Left kidney (tissue), 1 donor: ENCODE measurements at regions not wholly inside any gene's neighbourhood (a gene's known extent, or its start where the extent isn't known, plus 50 kb on each side); places are given as distances from the start of the nearest gene placed in this dataset.

ENCODE experiments used
- DNase-seq: peaks from one replicate; pipeline ENCODE4 v3.0.0-alpha.2; 2013

DNA sequence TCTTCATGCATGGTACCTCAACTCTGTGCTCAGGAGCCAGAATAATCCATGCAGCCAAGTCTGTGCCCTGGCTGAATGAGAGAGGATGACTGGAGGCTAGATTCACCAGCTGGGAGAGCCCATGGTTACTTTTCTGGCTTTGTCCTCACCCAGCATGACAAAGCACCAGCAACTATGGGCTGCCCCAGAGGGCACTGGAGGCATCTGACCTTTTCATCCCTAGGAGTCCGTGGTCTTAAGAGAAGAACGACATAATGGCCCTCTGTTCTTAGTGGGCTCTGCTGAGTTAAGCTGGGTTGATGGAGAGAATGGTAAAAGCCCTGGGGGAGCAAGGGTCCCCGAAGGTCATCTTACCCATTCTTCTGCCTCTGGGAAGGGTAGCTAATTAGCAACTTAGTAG, 54.6 kb upstream of the TNP1 start:
- DNase-seq: no peak

- DNase-seq: no peak
Observed at GRCh38 chr2:216911886-216912285, 52.0 kb upstream of the TNP1 start.

GRCh38 chr2:216911008-216911407, 51.1 kb upstream of the TNP1 start:
- no peak for DNase-seq

DNA sequence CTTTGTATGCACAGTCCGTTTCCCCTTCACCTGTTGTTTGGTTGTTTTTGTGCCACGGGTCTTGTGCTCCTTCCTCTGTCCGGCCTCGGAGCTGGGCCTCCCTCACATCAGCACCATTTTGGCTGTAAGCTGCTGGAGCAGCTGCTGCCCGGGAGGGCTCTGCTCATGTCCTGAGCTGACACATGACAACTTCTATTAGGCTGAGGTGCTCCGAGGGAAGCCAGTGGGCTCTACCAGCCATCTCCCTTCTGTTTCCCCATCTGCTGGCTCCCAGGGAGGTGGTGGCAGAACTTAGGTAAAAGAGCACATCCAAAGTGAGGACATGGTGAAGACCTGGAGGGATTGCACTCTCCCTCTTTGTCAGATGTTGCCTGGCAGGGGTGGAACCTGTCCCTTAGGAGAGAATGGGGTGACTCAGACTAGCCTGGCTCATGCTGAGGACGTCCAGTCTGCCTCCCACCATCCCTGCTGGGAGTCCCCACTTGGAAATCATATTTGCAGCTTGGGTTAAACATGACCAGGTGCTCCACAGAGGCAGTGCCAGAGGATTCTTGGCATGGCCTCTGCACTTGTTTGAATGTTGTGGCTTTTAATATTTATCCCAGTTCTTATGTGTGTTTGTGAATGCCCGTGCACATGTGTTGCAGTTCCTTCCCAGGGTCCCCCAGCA, 49.8 kb upstream of the TNP1 start:
- DNase-seq: no peak
